Colonic mucosa (tissue), 4 donors: ENCODE measurements at regions not wholly inside any gene's neighbourhood (a gene's known extent, or its start where the extent isn't known, plus 50 kb on each side); places are given as distances from the start of the nearest gene placed in this dataset.

Source experiments
- DNase-seq: peaks from one replicate; pipeline ENCODE4 v3.0.0-alpha.2; 2020
- H3K27ac ChIP-seq: fragments of 200-600 bp; one replicate; pipeline ENCODE4 v1.8.0; 2021
- H3K27me3 ChIP-seq: fragments of 200-600 bp; one replicate; pipeline ENCODE4 v1.8.0; 2021
- H3K36me3 ChIP-seq: fragments of 200-600 bp; one replicate; pipeline ENCODE4 v1.8.0; 2021
- H3K4me1 ChIP-seq: fragments of 200-600 bp; one replicate; pipeline ENCODE4 v1.8.0; 2021; ENCODE audit warnings: mild to moderate bottlenecking
- H3K4me3 ChIP-seq: fragments of 200-600 bp; one replicate; pipeline ENCODE4 v1.8.0; 2021
- H3K9ac ChIP-seq, 2 donors: one replicate each; pipeline ENCODE4 v1.7.0; 2013; ENCODE audit warnings: control low read depth in 2 of 2, low read depth in 2 of 2, low read length in 2 of 2
- H3K9me3 ChIP-seq: fragments of 200-600 bp; one replicate; pipeline ENCODE4 v1.8.0; 2021
- intact Hi-C: fragments of 100-400 bp; cut with DNase I; formaldehyde crosslinking; loops from one replicate; pipeline ENCODE4 v1.14.1; 2022
- TF ChIP-seq, protein P1 (sequence below): fragments of 200-600 bp; IDR thresholded peaks from one replicate; pipeline ENCODE4 v1.8.0; 2022; ENCODE audit warnings: antibody characterized with exemption, mild to moderate bottlenecking
- donor health status: healthy.
- donor health status: DM: no; HTN: no; CAD: no.
- donor health status: DM: no; HTN: no; CAD: no.

DNA sequence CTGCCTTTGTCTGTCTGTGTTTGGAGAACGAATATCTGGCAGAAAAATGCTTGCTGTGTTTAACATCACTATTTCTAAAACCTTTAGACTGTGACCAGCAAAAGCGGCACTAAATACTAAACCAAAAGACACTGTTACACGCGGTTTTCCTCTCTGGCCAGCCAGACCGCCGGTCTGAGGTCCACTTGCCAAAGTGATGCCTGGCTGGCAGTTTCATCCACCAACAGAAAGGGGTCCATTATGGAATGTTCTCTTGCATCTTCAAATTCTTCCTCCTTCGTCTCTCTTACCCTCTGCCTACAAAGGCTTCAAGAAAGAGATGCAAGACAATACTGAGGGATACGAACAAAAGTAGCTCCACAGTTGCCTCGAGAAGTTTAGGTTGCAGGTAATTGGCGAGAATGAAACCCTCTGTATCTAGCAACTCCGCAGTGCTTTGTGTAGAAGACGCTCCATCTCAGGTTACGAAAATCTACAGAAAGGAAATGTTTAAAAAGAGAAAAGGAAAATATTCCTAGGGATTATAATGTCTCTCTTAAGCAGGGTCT, 176.6 kb downstream of the TRIM27 start:
- no peak for DNase-seq
- H3K27me3 ChIP-seq, result peaks cover 7% of the 10 kb centered on the region
- no peaks in the 10 kb centered on the region for H3K4me1 ChIP-seq
- intact Hi-C loops, result no loop called here
- H3K9ac ChIP-seq, result no peak overlapping the region
- TF ChIP-seq, protein P1, sequence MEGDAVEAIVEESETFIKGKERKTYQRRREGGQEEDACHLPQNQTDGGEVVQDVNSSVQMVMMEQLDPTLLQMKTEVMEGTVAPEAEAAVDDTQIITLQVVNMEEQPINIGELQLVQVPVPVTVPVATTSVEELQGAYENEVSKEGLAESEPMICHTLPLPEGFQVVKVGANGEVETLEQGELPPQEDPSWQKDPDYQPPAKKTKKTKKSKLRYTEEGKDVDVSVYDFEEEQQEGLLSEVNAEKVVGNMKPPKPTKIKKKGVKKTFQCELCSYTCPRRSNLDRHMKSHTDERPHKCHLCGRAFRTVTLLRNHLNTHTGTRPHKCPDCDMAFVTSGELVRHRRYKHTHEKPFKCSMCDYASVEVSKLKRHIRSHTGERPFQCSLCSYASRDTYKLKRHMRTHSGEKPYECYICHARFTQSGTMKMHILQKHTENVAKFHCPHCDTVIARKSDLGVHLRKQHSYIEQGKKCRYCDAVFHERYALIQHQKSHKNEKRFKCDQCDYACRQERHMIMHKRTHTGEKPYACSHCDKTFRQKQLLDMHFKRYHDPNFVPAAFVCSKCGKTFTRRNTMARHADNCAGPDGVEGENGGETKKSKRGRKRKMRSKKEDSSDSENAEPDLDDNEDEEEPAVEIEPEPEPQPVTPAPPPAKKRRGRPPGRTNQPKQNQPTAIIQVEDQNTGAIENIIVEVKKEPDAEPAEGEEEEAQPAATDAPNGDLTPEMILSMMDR, result no peak
- no peaks in the 10 kb centered on the region for H3K9me3 ChIP-seq
- H3K4me3 ChIP-seq, result no peak overlapping the region
- no peak overlapping the region for H3K27ac ChIP-seq
- H3K36me3 ChIP-seq, result no peaks in the 10 kb centered on the region

DNA sequence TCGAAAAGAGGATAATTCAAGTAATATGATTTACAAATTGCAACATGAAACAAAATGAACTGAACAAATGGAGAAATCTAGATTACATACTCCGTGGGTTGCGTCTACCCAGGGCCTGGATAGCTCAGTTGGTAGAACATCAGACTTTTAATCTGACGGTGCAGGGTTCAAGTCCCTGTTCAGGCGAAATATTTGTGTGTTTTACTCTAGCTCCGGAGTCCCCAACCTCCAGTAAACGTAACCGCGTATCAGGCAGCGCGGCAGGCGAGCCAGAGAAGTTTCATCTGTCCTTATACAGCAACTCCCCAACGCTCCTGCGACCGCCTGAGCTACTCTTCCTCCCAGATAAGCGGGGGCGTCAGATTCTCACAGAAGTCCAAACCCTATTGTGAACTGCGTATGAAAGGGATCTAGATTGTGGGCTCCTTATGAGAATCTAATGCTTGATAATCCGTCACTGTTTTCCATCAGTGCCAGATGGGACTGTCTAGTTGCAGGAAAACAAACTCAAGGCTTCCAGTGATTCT, 176.1 kb downstream of the TRIM27 start:
- Histone ChIP-seq H3K9me3 (no peaks in the 10 kb centered on the region), H3K36me3 (no peaks in the 10 kb centered on the region), H3K4me3 (no peak overlapping the region), H3K27ac (no peak overlapping the region), H3K27me3 (peaks cover 7% of the 10 kb centered on the region), H3K4me1 (no peaks in the 10 kb centered on the region), H3K9ac (no peak overlapping the region)
- TF ChIP-seq, protein P1, result no peak
- intact Hi-C loops, result no loop called here
- no peak for DNase-seq

DNA sequence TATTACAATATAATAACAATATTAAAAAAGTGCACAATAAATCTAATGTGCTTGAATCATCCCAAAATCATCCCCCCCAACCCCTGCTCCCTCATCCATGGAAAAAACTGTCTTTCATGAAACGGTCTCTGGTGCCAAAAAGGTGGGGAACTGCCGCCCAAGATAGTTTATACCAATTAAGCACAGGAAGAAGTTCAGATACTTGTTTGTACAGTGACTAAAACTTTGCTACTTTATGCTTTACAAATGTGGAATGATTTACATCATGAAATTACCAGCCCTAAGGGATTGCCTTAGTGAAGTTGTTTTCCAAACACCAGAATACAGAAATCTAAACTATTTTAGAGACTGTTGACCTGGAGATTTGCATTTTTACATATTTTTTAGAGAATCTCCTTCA, 175.6 kb downstream of the TRIM27 start:
- no peak overlapping the region for H3K9ac ChIP-seq
- H3K4me1 ChIP-seq, result no peaks in the 10 kb centered on the region
- peaks cover 5% of the 10 kb centered on the region for H3K27me3 ChIP-seq
- intact Hi-C loops, result no loop called here
- no peak overlapping the region for H3K27ac ChIP-seq
- TF ChIP-seq, protein P1, result no peak
- no peak for DNase-seq
- no peak overlapping the region for H3K4me3 ChIP-seq
- no peaks in the 10 kb centered on the region for H3K36me3 ChIP-seq
- H3K9me3 ChIP-seq, result no peaks in the 10 kb centered on the region

DNA sequence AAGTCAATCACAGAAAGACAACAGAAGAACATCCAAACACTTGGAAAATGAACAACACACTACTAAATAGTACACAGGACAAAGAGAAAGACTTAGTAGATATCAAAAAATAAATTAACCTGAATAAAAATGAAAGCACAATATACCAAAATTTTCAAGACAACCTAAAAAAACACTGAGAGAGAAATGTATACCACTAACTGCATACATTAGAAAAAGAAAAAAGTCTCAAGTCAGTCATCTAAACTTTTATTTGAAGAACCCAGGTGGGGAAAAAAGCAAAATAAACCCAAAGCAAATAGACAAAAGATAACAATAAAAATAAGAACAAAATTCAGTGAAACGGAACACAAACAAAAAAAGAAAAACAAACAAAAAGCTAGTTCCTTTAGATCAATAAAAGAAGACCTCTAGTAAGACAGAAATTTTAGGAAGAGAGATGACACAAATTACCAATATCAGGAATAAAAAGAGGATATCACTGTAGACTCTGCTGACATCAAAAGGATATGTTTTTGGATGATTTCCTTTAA, 172.8 kb downstream of the TRIM27 start:
- no peaks in the 10 kb centered on the region for H3K9me3 ChIP-seq
- H3K9ac ChIP-seq, result no peak overlapping the region
- intact Hi-C loops, result no loop called here
- H3K27ac ChIP-seq, result no peak overlapping the region
- TF ChIP-seq, protein P1, result no peak
- H3K27me3 ChIP-seq, result peaks cover 5% of the 10 kb centered on the region
- no peaks in the 10 kb centered on the region for H3K36me3 ChIP-seq
- no peaks in the 10 kb centered on the region for H3K4me1 ChIP-seq
- DNase-seq, result no peak
- H3K4me3 ChIP-seq, result no peak overlapping the region

DNA sequence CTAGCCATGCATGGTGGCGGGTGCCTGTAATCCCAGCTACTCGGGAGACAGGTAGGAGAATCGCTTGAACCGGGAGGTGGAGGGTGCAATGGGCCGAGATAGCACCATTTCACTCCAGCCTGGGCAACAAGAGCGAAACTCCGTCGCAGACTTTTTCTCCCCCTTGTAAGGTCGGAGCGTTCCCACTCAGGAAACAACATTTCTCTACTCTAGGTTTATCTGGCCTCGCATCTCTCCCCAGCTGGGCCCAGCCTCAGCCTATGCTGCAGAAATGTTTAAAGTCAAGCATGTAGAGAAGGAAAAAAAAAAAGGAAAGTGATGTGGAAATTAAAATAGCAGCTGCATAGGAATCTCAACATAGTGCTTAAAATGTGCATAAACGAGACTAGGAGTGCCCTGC, 172.3 kb downstream of the TRIM27 start:
- Histone ChIP-seq H3K4me3 (no peak overlapping the region), H3K27ac (no peak overlapping the region), H3K9me3 (no peaks in the 10 kb centered on the region), H3K4me1 (no peaks in the 10 kb centered on the region), H3K27me3 (peaks cover 4% of the 10 kb centered on the region), H3K9ac (no peak overlapping the region), H3K36me3 (no peaks in the 10 kb centered on the region)
- TF ChIP-seq, protein P1, result no peak
- intact Hi-C loops, result no loop called here
- no peak for DNase-seq
